ENCODE measurements at regions not wholly inside any gene's neighbourhood (a gene's known extent, or its start where the extent isn't known, plus 50 kb on each side); places are given as distances from the start of the nearest gene placed in this dataset.
A peak's percentile ranks its signal among the peaks of the same experiment; 100 is the strongest.

DNA sequence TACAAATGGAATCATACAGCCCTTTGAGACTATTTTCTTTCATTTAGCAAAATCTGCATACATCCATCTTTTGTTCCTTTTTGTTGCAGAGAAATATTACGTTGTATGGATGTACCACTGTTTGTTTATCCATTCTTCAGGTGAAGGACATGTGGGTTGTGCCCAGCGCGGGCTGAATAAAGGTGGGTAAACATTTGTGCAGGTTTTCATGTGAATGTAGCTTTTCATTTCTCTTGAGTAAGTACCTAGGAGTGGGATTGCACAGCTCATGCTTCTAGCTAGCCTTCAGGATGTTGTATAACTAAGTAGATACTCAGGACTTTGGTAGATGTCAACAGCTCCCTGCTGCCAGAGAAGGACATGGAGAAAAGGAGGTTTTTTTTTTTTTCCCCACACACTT is 50.6 kb upstream of the SPRED2 start (continued):
- no peak for TF ChIP-seq MEIS1 (CRISPR knock-in tag; IDR thresholded peaks at IDR 0.05; ENCODE audit: borderline replicate concordance)
- TF ChIP-seq SALL2 (CRISPR knock-in tag; IDR thresholded peaks at IDR 0.05) = 0 out of 2 replicates have a peak, but pooled peaks have one; percentile 45
- TF ChIP-seq ZNF747 (CRISPR knock-in tag; IDR thresholded peaks at IDR 0.05; ENCODE audit: borderline replicate concordance) = no peak
- no peak for TF ChIP-seq BRCA1 (CRISPR knock-in tag; IDR thresholded peaks at IDR 0.05)
- TF ChIP-seq SAFB2 (CRISPR knock-in tag; IDR thresholded peaks at IDR 0.05; ENCODE audit: borderline replicate concordance, low read depth) = no peak
- no peak for TF ChIP-seq ZNF550 (CRISPR knock-in tag; IDR thresholded peaks at IDR 0.05; ENCODE audit: borderline replicate concordance)
- peak; percentile 54; the same call in 1 of the 2 replicates for TF ChIP-seq SMYD3 (CRISPR knock-in tag; IDR thresholded peaks at IDR 0.05)
- no peak for TF ChIP-seq ZNF510 (CRISPR knock-in tag; IDR thresholded peaks at IDR 0.05; ENCODE audit: low read depth)
- TF ChIP-seq WIZ (CRISPR knock-in tag; IDR thresholded peaks at IDR 0.05) = no peak
- no peak for TF ChIP-seq RBM39 (IDR thresholded peaks at IDR 0.05; ENCODE audit: low read depth, low read length, poor library complexity, severe bottlenecking)
- no peak for TF ChIP-seq HNF4G (IDR thresholded peaks at IDR 0.05; ENCODE audit: borderline replicate concordance, low read depth, low read length)
- peak; percentile 63; the same call in 1 of the 2 replicates for TF ChIP-seq HNF4G (CRISPR knock-in tag; IDR thresholded peaks at IDR 0.05; ENCODE audit: borderline replicate concordance, low read depth)
- TF ChIP-seq, protein P1, sequence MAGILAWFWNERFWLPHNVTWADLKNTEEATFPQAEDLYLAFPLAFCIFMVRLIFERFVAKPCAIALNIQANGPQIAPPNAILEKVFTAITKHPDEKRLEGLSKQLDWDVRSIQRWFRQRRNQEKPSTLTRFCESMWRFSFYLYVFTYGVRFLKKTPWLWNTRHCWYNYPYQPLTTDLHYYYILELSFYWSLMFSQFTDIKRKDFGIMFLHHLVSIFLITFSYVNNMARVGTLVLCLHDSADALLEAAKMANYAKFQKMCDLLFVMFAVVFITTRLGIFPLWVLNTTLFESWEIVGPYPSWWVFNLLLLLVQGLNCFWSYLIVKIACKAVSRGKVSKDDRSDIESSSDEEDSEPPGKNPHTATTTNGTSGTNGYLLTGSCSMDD (CRISPR knock-in tag; IDR thresholded peaks at IDR 0.05) = no peak
- TF ChIP-seq ATAD3A (CRISPR knock-in tag; IDR thresholded peaks at IDR 0.05) = no peak
- TF ChIP-seq, protein P2, sequence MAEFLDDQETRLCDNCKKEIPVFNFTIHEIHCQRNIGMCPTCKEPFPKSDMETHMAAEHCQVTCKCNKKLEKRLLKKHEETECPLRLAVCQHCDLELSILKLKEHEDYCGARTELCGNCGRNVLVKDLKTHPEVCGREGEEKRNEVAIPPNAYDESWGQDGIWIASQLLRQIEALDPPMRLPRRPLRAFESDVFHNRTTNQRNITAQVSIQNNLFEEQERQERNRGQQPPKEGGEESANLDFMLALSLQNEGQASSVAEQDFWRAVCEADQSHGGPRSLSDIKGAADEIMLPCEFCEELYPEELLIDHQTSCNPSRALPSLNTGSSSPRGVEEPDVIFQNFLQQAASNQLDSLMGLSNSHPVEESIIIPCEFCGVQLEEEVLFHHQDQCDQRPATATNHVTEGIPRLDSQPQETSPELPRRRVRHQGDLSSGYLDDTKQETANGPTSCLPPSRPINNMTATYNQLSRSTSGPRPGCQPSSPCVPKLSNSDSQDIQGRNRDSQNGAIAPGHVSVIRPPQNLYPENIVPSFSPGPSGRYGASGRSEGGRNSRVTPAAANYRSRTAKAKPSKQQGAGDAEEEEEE (CRISPR knock-in tag; IDR thresholded peaks at IDR 0.05; ENCODE audit: borderline replicate concordance) = no peak
- no peak for TF ChIP-seq SETDB1 (CRISPR knock-in tag; IDR thresholded peaks at IDR 0.05; ENCODE audit: borderline replicate concordance)
- TF ChIP-seq ZNF724P (CRISPR knock-in tag; IDR thresholded peaks at IDR 0.05; ENCODE audit: borderline replicate concordance) = no peak
- TF ChIP-seq, protein P3, sequence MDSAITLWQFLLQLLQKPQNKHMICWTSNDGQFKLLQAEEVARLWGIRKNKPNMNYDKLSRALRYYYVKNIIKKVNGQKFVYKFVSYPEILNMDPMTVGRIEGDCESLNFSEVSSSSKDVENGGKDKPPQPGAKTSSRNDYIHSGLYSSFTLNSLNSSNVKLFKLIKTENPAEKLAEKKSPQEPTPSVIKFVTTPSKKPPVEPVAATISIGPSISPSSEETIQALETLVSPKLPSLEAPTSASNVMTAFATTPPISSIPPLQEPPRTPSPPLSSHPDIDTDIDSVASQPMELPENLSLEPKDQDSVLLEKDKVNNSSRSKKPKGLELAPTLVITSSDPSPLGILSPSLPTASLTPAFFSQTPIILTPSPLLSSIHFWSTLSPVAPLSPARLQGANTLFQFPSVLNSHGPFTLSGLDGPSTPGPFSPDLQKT (CRISPR knock-in tag; IDR thresholded peaks at IDR 0.05; ENCODE audit: borderline replicate concordance) = no peak
- TF ChIP-seq, protein P4, sequence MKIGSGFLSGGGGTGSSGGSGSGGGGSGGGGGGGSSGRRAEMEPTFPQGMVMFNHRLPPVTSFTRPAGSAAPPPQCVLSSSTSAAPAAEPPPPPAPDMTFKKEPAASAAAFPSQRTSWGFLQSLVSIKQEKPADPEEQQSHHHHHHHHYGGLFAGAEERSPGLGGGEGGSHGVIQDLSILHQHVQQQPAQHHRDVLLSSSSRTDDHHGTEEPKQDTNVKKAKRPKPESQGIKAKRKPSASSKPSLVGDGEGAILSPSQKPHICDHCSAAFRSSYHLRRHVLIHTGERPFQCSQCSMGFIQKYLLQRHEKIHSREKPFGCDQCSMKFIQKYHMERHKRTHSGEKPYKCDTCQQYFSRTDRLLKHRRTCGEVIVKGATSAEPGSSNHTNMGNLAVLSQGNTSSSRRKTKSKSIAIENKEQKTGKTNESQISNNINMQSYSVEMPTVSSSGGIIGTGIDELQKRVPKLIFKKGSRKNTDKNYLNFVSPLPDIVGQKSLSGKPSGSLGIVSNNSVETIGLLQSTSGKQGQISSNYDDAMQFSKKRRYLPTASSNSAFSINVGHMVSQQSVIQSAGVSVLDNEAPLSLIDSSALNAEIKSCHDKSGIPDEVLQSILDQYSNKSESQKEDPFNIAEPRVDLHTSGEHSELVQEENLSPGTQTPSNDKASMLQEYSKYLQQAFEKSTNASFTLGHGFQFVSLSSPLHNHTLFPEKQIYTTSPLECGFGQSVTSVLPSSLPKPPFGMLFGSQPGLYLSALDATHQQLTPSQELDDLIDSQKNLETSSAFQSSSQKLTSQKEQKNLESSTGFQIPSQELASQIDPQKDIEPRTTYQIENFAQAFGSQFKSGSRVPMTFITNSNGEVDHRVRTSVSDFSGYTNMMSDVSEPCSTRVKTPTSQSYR (CRISPR knock-in tag; IDR thresholded peaks at IDR 0.05; ENCODE audit: borderline replicate concordance) = no peak
- TF ChIP-seq TOE1 (CRISPR knock-in tag; IDR thresholded peaks at IDR 0.05) = no peak
- TF ChIP-seq FOXJ3 (CRISPR knock-in tag; IDR thresholded peaks at IDR 0.05; ENCODE audit: borderline replicate concordance) = peak; percentile 85; the same call in 1 of the 2 replicates
- TF ChIP-seq, protein P5, sequence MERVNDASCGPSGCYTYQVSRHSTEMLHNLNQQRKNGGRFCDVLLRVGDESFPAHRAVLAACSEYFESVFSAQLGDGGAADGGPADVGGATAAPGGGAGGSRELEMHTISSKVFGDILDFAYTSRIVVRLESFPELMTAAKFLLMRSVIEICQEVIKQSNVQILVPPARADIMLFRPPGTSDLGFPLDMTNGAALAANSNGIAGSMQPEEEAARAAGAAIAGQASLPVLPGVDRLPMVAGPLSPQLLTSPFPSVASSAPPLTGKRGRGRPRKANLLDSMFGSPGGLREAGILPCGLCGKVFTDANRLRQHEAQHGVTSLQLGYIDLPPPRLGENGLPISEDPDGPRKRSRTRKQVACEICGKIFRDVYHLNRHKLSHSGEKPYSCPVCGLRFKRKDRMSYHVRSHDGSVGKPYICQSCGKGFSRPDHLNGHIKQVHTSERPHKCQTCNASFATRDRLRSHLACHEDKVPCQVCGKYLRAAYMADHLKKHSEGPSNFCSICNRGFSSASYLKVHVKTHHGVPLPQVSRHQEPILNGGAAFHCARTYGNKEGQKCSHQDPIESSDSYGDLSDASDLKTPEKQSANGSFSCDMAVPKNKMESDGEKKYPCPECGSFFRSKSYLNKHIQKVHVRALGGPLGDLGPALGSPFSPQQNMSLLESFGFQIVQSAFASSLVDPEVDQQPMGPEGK (CRISPR knock-in tag; IDR thresholded peaks at IDR 0.05) = no peak; the same call in 1 of the 2 replicates
